H1 (cell line): ENCODE measurements at regions not wholly inside any gene's neighbourhood (a gene's known extent, or its start where the extent isn't known, plus 50 kb on each side); places are given as distances from the start of the nearest gene placed in this dataset.

ENCODE experiments used
- CTCF ChIP-seq, 3 experiments: IDR thresholded peaks; 1 replicate in 2 of 3; 2 replicates in 1 of 3; pipeline versions ENCODE4 v1.5.1 to v1.6.1; 2011; ENCODE audit warnings: low read length in 3 of 3, mild to moderate bottlenecking in 3 of 3, inconsistent platforms in 2 of 3, low read depth in 1 of 3, moderate library complexity in 1 of 3; ENCODE audit not compliant: insufficient read depth in 1 of 3; ENCODE audit errors: control extremely low read depth in 1 of 3
- EP300 ChIP-seq, 2 experiments: IDR thresholded peaks; 1 replicate in 1 of 2; 2 replicates in 1 of 2; pipeline ENCODE4 v1.6.1; 2011 to 2012; ENCODE audit warnings: low read depth in 2 of 2, low read length in 2 of 2, mild to moderate bottlenecking in 2 of 2, borderline replicate concordance in 1 of 2, inconsistent platforms in 1 of 2, moderate library complexity in 1 of 2
- EZH2 ChIP-seq: fragments of 200-600 bp; sonication (generic); IDR thresholded peaks from 2 replicates; pipeline ENCODE4 v1.7.1; 2012; ENCODE audit warnings: low read depth, mild to moderate bottlenecking, moderate library complexity, low read length, inconsistent platforms; ENCODE audit not compliant: severe bottlenecking
- GABPA ChIP-seq: IDR thresholded peaks from 2 replicates; pipeline ENCODE4 v1.6.1; 2011; ENCODE audit warnings: mild to moderate bottlenecking, low read length, moderate library complexity, borderline replicate concordance; ENCODE audit not compliant: insufficient read depth
- MAX ChIP-seq: IDR thresholded peaks from 2 replicates; pipeline ENCODE4 v1.6.1; 2012; ENCODE audit warnings: inconsistent platforms
- POLR2A ChIP-seq, 2 experiments: IDR thresholded peaks; 1 replicate in 1 of 2; 2 replicates in 1 of 2; pipeline ENCODE4 v1.6.1; 2011; ENCODE audit warnings: low read depth in 2 of 2, low read length in 2 of 2, mild to moderate bottlenecking in 2 of 2; ENCODE audit errors: control extremely low read depth in 1 of 2
- POLR2AphosphoS5 ChIP-seq: IDR thresholded peaks from 2 replicates; pipeline ENCODE4 v1.6.1; 2011; ENCODE audit warnings: low read depth, low read length
- SIRT6 ChIP-seq: IDR thresholded peaks from one replicate; pipeline ENCODE4 v1.7.1; 2012; ENCODE audit warnings: low read length, inconsistent platforms
- SP1 ChIP-seq: IDR thresholded peaks from 2 replicates; pipeline ENCODE4 v1.6.1; 2011; ENCODE audit warnings: low read depth, low read length

- TF ChIP-seq GABPA (no peak), CTCF (IDR thresholded peaks at IDR 0.05; ENCODE audit: control extremely low read depth in 1 of 3, insufficient read depth in 1 of 3, low read depth in 1 of 3, low read length in 3 of 3) (no peak), POLR2AphosphoS5 (no peak), EP300 (IDR thresholded peaks at IDR 0.05; ENCODE audit: borderline replicate concordance in 1 of 2, low read depth in 2 of 2, low read length in 2 of 2) (no peak), SP1 (no peak), POLR2A (IDR thresholded peaks at IDR 0.05; ENCODE audit: control extremely low read depth in 1 of 2, low read depth in 2 of 2, low read length in 2 of 2) (no peak), EZH2 (no peak), MAX (no peak), SIRT6 (no peak)
These were observed 1303.3 kb downstream of the OTOL1 start for GRCh38 chr3:162799910-162800309.
